Islet precursor cell (in vitro differentiated cells): ENCODE measurements at regions not wholly inside any gene's neighbourhood (a gene's known extent, or its start where the extent isn't known, plus 50 kb on each side); places are given as distances from the start of the nearest gene placed in this dataset.
"Not testable (repeated sequence)": the region's sequence is repeated elsewhere in the genome, so short reads cannot be mapped to it uniquely, and the experiment has no call there.

ENCODE experiments used
- DNase-seq: peaks from one replicate; pipeline ENCODE4 v3.0.0-alpha.2; 2018

DNA sequence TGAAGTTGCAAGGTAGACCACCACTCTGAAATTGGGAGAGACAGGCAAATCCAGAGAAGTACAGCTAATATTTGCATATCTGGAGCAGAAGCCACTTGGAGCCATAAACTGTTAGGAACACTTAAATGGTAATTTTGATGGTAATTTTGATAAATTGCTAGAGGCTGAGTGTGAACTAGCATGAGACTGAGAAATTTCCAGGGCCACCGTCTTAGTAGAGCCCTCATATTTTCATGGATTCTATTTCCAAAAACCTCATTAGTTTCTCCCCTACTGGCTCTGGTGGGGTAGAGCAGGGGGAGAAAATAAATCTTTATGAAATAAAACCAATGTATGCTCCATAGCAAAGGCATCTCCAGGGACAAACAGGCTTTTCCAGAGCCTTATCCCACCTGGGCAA is 429.4 kb upstream of the DIPK2B start:
- DNase-seq = no peak

- DNase-seq = no peak
Observed at GRCh38 chrX:45628041-45628440, 427.4 kb upstream of the DIPK2B start.

DNA sequence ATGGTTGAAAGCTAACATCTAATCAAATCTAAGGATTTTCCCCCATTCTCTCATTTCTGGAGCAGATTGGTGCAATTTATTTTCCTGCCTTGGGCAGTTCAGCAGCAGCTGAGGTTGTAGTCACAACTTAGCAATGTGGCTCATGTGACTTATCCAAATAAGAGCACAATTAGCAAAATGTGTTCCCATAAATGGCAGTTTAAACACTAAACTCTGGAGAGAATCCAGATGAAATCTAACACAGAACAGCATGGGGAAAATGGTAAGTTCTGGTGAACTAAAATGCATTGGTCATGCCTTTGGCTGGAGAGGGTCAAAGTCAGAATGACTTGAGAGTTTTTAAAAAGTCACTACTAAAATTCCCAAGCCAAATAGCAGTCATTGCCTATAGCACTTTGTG is 422.6 kb upstream of the DIPK2B start:
- no peak for DNase-seq

- DNase-seq = no peak
Observed at GRCh38 chrX:45622538-45622937, 421.9 kb upstream of the DIPK2B start.

DNA sequence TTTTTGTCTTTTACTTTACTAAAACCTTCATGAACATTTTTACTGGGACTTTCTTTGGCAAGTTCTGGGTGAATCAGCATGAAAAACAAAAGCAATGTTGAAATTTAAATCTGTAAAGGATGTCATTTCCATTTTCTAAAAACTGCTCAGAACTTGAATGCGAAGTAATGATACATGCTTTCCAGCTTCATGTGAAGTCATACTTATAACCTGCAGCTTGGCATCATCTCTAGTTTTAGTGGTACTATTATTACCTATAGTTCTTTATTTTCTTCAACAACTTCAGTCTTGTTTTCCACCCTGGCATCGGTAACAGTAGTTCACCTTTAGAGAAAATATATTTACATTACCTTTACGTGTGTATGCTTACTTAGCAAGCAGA is 421.4 kb upstream of the DIPK2B start:
- no peak for DNase-seq

DNA sequence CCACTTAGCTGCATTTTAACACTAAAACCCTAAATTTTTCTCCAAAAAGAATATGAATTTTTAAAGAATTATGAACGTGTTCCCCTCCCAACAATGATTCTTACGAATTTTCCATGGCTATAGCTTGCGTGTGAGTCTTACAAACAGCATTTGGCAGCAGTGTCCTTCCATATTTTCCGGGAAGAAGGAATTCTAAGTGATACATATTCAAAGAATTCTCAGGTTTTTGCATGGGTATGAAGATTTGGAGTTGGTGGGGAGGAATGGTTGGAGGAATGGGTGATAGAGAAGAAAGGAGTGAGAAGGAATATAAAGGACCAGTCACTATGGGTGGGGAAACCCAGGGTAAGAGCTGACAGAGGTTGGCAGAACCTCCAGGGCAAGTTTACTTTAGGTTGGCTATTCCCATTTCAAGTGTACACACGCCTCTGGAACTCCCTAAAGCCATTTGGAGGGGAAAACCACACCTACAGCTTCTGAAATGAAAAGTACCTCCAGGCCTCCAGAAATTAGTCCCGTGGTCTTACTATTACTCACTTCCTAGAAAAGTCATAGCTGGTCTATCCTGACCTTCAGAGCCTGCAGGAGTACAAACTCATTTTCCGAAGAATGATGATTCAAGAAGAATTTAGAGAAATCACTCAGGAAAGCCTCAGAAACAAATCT is 420.8 kb upstream of the DIPK2B start:
- DNase-seq = no peak

DNA sequence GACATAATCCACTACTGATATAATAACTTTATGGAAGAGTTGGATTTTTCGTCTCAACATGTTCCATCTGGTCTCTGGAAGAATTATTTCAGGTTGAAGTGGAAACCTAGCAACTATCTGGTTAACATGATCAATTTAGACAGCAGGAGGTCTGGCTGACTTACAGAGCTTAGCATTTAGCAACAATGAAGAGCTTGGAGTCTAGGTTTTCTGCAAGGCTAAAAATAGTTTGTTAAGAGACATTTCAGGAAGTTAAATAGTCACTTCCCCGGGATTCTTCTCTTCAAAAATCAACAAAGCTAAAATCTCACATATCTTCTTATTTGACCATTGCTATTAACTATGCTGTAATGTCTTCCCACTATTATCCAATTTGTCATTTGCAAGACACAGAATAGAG is 418.6 kb upstream of the DIPK2B start:
- DNase-seq = no peak

DNA sequence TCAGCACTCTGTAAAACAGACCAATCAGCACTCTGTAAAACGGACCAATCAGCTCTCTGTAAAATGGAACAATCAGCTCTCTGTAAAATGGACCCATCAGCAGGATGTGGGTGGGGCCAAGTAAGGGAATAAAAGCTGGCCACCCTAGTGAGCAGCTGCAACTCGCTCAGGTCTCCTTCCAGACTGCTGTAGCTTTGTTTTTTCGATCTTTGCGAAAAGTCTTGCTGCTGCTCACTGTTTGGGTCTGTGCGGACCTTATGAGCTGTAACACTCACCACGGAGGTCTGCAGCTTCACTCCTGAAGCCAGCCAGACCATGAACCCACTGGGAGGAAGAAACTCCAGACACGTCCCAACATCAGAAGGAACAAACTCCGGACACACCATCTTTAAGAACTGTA is 414.9 kb upstream of the DIPK2B start:
- not testable (repeated sequence) for DNase-seq

DNA sequence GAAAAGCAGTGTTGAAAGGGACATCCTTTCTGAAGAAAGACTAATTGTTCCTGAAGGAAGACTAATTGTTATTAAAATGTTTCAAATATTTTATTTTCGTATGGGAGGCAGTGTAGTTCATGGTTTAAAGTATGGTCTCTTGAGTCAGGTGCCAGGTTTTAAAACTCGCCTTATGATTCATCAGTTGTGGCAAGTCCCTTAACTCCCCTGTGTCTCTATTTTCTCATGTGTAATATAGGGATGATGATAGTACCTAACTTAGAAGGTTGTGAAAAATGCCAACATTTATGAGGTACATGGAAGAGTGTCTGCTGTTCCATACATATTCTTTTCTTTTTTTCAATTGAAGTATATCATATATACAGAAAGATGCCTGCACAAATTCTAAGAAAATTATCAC is 414.2 kb upstream of the DIPK2B start:
- DNase-seq = no peak

DNA sequence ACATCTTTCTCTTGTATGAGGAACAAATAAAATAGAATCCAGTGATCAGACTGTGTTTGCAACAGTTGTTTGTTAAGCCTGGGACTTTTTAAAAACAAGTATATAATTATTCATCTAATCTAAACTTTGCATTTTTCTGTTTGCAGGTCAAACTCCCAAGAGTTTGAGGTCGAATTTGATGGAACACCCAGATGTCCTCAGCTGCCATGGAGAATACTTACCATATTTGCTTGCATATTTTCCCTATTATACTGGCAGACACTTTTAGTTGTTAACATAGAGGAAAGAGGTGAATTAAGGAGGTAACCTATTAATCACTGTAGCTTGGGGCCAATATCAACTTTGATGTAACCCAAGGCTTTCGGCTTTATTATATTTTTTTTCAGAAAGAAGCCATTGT is 401.5 kb upstream of the DIPK2B start:
- no peak for DNase-seq

DNA sequence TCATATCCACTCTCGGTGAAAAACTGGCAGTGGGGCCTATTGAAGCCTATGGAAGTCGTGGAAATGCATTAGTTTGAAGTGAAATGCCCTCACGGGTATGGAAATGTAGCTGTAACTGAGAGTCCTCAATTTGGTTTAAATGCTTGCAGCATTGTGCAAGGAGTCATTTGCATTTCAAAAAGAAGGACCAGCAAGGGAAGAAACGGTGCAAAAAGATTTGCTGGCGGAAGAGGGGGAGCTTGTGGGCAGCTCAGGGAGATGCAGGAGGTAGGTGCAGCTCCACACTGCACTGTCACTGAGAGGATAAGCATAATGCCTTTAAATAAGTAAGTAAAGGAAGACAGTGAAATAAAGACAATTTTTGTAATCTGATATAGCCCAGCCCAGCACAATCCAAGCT is 400.4 kb upstream of the DIPK2B start:
- DNase-seq = no peak

GRCh38 chrX:45598861-45599260 is 398.2 kb upstream of the DIPK2B start:
- no peak for DNase-seq

DNA sequence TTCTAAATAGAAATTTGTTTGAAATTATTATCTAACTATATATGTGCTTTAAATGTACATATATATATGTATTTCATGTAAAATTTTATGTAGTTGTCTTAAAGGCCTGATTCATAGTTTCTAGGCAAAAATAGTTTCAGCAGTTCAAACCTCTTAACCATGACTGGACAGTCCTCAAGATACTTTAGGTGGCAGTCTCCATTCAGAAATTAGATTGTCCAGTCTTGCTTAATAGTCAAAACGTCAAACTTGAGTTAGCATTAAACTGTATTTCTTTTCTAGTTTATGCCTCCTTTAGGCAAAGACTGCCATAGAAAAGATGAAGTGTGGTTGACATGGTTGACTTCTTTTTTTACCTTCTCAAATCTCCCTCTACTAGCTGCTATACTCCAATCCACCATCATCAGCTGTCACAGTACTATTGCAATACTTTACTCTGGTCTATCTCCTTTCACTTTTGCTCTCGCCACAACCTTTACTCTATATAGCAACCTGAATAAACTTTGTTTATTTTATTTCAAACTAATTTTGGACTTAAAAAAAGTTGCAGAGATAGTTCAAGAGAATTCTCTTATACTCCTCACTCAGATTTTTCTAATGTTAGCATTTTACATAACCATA is 395.6 kb upstream of the DIPK2B start:
- no peak for DNase-seq

- DNase-seq = no peak
Observed at GRCh38 chrX:45592101-45592500, 391.4 kb upstream of the DIPK2B start.

DNA sequence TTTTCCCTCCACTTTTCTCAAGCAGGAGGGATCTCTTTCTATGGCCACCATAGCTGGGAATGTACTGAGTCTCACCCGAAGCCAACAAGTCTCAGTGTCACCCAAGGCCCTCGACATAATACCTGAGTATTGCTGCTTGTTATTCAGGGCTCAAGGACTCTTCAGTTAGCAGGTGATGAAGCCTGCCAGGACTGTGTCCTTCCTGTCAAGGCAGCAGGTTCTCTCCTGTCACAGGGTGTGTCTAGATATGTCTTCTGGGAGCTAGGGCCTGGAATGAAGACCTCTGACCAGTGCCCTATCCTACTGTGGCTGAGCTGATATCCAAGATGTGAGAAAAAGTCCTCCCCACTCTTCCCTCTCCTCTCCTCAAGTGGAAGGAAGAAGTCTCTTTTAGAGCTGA is 391.0 kb upstream of the DIPK2B start:
- no peak for DNase-seq

DNA sequence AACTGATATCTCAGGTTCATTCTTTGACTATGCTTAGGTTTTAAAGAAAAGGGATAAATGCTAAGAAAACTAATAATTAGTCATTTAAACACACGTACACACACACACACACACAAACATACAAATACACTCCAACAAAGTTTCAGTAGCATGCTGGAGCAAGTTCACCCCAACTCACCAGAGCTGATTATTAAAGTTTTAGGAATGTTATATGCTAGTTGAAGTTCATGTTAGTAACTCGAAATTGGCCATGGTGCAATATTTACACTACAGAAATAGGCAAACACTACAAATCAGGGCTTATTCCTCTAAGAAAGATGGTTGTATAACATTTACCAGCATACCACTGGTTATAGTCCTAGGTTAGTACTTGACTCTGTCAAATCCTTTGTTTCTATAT is 384.0 kb upstream of the DIPK2B start:
- DNase-seq = no peak

DNA sequence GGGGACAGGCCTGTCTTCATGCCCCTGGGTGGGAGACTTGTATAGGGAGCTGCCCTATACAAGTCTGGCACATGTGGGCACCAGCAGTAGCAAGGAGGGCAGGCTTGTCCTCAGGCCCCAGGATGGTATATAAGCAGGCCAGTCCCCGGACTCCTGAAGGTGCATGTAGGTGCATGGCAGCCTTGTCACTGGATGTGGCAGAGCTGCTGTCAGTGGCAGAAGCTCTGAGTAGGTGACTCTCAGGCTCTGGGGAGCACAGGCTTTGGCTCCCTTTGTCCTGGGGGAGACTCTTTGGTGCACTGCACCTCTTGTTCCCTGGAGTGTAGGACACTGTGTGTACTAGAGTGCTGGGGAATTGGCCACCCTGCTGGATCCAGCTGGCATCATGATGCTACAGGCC is 376.7 kb upstream of the DIPK2B start:
- no peak for DNase-seq

- no peak for DNase-seq
Observed at GRCh38 chrX:45571453-45571852, 370.8 kb upstream of the DIPK2B start.

DNA sequence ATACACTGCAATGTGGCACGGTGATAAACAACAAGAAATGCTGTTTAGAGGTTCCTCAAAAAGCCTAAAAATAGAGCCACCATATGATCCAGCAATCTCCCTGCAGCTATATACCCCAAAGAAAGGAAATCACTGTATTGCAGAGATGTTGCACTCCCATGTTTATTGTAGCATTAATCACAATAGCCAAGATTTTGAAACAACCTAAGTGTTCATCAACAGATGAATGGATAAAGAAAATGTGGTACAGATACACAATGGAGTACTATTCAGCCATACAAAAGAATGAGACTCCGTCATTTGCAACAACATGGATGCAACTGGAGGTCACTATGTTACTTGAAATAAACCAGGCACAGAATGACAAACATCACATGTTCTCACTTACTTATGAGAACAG is 365.8 kb upstream of the DIPK2B start:
- DNase-seq = no peak

DNA sequence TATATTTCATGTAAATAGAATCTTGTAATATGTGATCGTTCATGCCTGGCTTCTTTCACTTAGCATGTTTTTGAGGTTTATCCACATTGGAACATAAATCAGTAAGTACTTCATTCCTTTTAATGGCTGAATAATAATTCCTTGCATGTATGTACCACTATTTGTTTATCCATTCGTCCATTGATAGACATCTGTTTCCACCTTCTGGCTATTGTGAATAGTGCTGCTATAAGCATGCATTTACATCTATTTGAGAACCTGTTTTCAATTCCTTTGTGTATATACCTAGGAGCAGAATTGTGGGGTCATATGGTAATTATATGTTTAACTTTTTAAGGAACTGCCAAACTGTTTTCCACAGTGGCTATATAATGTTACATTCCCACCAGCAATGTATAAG is 356.7 kb upstream of the DIPK2B start:
- no peak for DNase-seq

- no peak for DNase-seq
Observed at GRCh38 chrX:45554736-45555135, 354.1 kb upstream of the DIPK2B start.

DNA sequence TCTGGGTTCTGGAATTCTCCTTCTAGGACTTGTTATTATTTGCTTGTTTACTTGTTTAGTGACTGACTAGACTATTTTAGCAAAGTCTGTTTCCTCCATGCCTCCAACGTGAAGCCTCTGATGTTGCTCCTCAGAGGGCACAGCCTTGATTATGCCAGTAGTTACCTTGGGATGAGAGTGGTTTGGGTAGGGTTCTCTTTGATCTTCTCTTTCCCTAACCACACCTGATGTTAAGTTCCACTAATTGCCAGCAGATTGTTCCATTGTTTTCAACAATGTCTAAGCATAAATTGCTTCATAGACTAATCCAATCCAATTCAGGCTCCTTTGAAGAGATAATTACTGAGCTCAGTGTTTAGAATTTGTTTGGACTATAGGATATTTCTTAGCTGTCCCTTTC is 352.7 kb upstream of the DIPK2B start:
- DNase-seq = no peak

- DNase-seq = not testable (repeated sequence)
Observed at GRCh38 chrX:45546697-45547096, 346.0 kb upstream of the DIPK2B start.

GRCh38 chrX:45540181-45540580 is 339.5 kb upstream of the DIPK2B start:
- no peak for DNase-seq

DNA sequence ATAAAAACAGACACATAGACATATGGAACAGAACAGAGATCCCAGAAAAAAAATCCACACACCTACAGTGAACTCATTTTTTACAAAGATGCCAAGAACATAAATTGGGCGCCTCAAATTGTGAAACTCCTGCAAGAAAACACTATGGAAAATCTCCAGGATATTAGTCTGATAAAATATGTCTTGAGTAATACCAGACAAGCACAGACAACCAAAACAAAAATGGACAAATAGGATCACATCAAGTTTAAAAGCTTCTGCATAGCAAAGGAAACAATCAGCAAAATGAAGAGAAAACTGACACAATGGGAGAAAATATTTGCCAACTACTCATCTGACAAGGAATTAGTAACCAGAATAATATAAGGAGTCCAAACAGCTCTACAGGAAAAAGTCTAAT is 337.3 kb upstream of the DIPK2B start:
- DNase-seq = no peak
